ENCODE measurements at regions not wholly inside any gene's neighbourhood (a gene's known extent, or its start where the extent isn't known, plus 50 kb on each side); places are given as distances from the start of the nearest gene placed in this dataset.

- Mint-ChIP-seq H3K4me3 (ENCODE audit: unreplicated experiment) (no peak overlapping the region), H3K36me3 (ENCODE audit: low read depth, unreplicated experiment) (no peaks in the 10 kb centered on the region), H3K4me1 (ENCODE audit: unreplicated experiment) (no peaks in the 10 kb centered on the region), H3K27ac (ENCODE audit: unreplicated experiment) (no peak overlapping the region), H3K27me3 (ENCODE audit: unreplicated experiment) (no peaks in the 10 kb centered on the region), H3K9me3 (ENCODE audit: unreplicated experiment) (no peaks in the 10 kb centered on the region)
- no peak for TF ChIP-seq CTCF (IDR thresholded peaks at IDR 0.05; ENCODE audit: unreplicated experiment)
- no peak for DNase-seq (ENCODE audit: low spot score)
These were observed 173.2 kb downstream of the CBLL2 start for GRCh38 chrX:22445880-22446279.

GRCh38 chrX:22462959-22463358 lies 190.2 kb downstream of the CBLL2 start:
- Mint-ChIP-seq H3K27ac (ENCODE audit: unreplicated experiment) (no peak overlapping the region), H3K36me3 (ENCODE audit: low read depth, unreplicated experiment) (no peaks in the 10 kb centered on the region), H3K27me3 (ENCODE audit: unreplicated experiment) (no peaks in the 10 kb centered on the region), H3K9me3 (ENCODE audit: unreplicated experiment) (no peaks in the 10 kb centered on the region), H3K4me1 (ENCODE audit: unreplicated experiment) (no peaks in the 10 kb centered on the region), H3K4me3 (ENCODE audit: unreplicated experiment) (no peak overlapping the region)
- no peak for TF ChIP-seq CTCF (IDR thresholded peaks at IDR 0.05; ENCODE audit: unreplicated experiment)
- DNase-seq (ENCODE audit: low spot score), result no peak

- no peaks in the 10 kb centered on the region for H3K4me1 Mint-ChIP-seq (ENCODE audit: unreplicated experiment)
- no peak overlapping the region for H3K27ac Mint-ChIP-seq (ENCODE audit: unreplicated experiment)
- no peak for DNase-seq (ENCODE audit: low spot score)
- TF ChIP-seq CTCF (IDR thresholded peaks at IDR 0.05; ENCODE audit: unreplicated experiment), result no peak
- H3K36me3 Mint-ChIP-seq (ENCODE audit: low read depth, unreplicated experiment), result no peaks in the 10 kb centered on the region
- H3K9me3 Mint-ChIP-seq (ENCODE audit: unreplicated experiment), result no peaks in the 10 kb centered on the region
- no peak overlapping the region for H3K4me3 Mint-ChIP-seq (ENCODE audit: unreplicated experiment)
- no peaks in the 10 kb centered on the region for H3K27me3 Mint-ChIP-seq (ENCODE audit: unreplicated experiment)
These were observed 194.9 kb downstream of the CBLL2 start for GRCh38 chrX:22467571-22467970.

GRCh38 chrX:22481436-22481835 lies 208.7 kb downstream of the CBLL2 start:
- H3K36me3 Mint-ChIP-seq (ENCODE audit: low read depth, unreplicated experiment), result no peaks in the 10 kb centered on the region
- no peaks in the 10 kb centered on the region for H3K27me3 Mint-ChIP-seq (ENCODE audit: unreplicated experiment)
- H3K9me3 Mint-ChIP-seq (ENCODE audit: unreplicated experiment), result no peaks in the 10 kb centered on the region
- H3K4me3 Mint-ChIP-seq (ENCODE audit: unreplicated experiment), result no peak overlapping the region
- H3K27ac Mint-ChIP-seq (ENCODE audit: unreplicated experiment), result no peak overlapping the region
- TF ChIP-seq CTCF (IDR thresholded peaks at IDR 0.05; ENCODE audit: unreplicated experiment), result no peak
- no peak for DNase-seq (ENCODE audit: low spot score)
- no peaks in the 10 kb centered on the region for H3K4me1 Mint-ChIP-seq (ENCODE audit: unreplicated experiment)

GRCh38 chrX:22486296-22486695 lies 213.6 kb downstream of the CBLL2 start:
- no peaks in the 10 kb centered on the region for H3K9me3 Mint-ChIP-seq (ENCODE audit: unreplicated experiment)
- H3K4me3 Mint-ChIP-seq (ENCODE audit: unreplicated experiment), result no peak overlapping the region
- H3K36me3 Mint-ChIP-seq (ENCODE audit: low read depth, unreplicated experiment), result no peaks in the 10 kb centered on the region
- no peaks in the 10 kb centered on the region for H3K27me3 Mint-ChIP-seq (ENCODE audit: unreplicated experiment)
- DNase-seq (ENCODE audit: low spot score), result no peak
- no peak overlapping the region for H3K27ac Mint-ChIP-seq (ENCODE audit: unreplicated experiment)
- no peak for TF ChIP-seq CTCF (IDR thresholded peaks at IDR 0.05; ENCODE audit: unreplicated experiment)
- H3K4me1 Mint-ChIP-seq (ENCODE audit: unreplicated experiment), result peaks cover 3% of the 10 kb centered on the region

Measured in endothelial cell (in vitro differentiated cells).